ENCODE measurements at regions not wholly inside any gene's neighbourhood (a gene's known extent, or its start where the extent isn't known, plus 50 kb on each side); places are given as distances from the start of the nearest gene placed in this dataset.
A peak's percentile ranks its signal among the peaks of the same experiment; 100 is the strongest.
"Not testable (repeated sequence)": the region's sequence is repeated elsewhere in the genome, so short reads cannot be mapped to it uniquely, and the experiment has no call there.

DNA sequence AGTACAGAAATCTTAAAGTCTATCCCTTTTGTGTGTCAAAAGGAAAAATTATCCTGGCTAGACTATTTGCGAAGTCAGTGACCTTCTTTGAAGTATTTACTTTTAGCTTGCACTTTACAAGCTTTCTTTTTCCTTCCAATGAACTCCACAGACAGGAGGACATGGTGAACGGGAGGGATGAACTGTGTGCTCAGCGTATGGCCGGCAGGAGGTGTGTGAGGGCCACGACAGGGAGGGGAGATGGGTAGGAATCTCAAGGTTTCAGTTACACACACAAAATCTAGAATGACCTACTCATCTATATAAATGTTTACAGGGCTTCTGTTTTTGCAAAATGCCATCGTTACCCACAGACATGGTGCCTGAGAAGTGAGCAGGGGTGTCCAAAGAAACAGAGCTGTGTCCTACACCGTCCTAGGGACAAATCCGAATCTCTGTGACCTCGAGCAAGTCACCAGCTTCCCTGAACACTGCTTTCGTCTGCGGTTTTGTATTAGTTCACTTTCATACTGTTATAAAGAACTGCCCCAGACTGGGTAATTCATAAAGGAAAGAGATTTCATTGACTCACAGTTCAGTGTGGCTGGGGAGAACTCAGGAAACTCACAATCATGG, 537.2 kb downstream of the LIG4 start:
- no peak for DNase-seq (ENCODE audit: low read depth in 2 of 2)

DNA sequence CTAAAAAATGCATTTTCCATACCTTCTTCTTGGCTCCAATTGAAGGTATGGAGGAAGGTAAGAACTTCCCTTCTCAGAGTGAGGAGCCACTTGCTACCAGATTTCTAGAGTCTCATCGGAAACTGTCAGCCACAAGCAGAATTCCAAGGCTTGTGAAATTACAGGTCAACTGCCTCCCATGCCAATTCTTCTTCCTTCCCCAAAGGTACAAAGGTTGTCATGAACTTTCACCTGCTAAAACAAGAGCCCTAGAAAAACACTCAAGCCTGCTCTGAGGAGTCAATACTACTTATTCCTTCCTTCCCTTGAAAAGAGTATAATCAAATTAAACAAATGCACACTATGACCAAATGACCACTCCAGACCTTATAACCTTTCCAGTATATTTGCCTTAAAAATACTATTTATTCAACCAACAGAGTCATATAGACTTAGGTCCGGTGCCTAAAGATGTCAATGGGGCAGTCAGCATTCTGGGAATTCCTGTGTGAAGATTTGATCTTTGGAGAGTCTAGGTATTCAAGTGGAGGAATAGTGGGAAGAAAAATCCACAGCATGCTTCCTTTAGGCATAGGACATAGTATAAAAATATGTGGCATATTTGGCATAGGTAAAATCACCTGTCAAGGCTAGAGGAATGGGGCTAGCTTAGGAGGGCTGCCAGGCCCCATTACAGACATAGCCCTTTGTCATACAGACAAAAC, 539.3 kb downstream of the LIG4 start:
- DNase-seq (ENCODE audit: low read depth in 2 of 2), result no peak

DNA sequence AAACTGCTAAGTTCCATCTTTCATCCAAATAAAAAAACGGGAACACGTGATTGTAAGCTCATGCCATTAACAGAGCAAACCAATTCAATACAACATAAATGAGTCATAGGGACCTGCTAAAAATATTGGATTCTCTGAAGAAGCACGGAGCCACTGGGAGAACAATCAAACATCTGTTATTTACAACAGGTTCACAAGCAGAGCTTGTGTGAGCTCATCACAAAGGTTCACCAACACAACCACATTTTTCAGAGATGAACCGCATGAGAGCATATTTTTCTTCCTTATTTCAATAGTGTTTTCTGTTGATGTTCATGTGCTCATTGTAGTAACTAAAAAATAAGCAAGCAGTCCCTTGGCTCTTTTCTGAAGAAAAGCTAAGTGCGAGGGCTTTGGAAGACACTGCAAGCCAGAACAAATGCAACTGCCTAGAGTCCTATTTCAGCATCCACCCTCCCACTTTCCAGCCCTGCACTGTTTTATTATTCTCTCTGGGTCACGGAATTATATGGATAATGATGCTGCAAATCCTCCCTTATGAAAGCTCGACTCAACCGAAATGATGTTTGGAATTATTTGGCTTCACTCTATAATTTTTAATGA, 545.8 kb downstream of the LIG4 start:
- DNase-seq (ENCODE audit: low read depth in 2 of 2), result peak in 1 of 2 donors; percentile 59

DNA sequence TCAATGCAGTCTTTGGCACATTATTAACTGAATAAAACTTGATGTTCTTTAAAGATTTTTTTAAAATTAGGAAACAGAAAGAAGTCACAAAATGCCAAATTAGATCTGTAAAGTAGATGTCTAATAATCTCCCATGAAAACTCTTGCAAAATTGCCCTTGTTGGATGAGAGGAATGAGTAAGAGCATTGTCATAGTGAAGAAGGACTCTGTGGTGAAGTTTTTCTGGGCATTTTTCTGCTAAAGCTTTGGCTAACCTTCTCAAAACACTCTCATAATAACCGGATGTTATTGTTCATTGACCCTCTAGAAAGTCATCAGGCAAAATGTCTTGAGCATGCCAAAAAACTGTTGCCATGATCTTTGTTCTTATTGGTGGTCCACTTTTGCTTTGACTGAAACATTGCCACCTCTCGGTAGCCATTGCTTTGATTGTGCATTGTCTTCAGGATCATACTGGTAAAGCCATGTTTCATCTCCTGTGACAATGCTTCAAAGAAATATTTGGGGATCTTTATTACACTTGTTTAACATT, 549.3 kb downstream of the LIG4 start:
- DNase-seq (ENCODE audit: low read depth in 2 of 2), result peak in 1 of 2 donors; percentile 22

DNA sequence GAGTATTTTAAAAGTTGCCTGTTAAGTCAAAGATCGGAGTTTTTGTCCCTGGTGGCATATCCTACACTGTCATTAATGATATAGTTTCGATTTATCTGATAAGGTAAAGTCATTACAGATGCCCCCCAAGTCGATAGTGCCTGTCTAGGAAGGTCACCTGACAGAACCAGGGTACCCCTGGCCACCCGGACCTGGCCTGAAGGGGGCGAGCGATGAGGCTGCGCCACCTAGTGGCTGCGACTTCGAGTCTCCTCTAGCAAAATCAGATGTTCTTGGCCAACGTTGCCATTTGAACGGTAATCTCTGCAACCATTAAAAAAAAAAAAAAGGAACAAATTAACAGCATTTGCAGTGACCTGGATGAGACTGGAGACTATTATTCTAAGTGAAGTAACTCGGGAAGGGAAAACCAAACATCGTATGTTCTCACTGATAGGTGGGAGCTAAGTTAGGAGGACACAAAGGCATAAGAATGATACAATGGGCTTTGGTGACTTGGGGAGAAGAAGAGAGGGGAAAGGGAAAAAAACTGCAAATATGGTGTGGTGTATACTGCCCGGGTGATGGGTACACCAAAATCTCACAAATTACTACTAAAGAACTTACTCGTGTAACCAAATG, 565.1 kb downstream of the LIG4 start:
- peak; percentile 81 to 84 for DNase-seq (ENCODE audit: low read depth in 2 of 2)

DNA sequence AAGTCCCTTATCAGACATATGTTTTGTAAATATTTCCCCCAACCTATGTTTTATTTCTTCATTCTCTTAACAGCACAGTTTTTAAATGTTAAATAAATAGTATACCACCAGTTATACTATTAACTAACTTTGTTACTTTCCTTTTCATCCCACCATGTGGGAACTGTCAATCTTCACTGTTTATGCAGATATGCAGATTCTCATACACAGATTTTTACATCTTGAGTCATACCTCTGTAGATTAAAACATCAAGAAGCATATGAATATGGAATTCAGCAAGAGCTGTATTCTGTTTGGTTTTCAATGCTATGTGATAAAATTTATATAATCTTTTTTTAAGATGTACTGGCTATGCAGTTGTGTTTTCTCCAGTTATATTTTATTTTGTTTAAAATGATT, 566.3 kb downstream of the LIG4 start:
- peak in 1 of 2 donors; percentile 47 for DNase-seq (ENCODE audit: low read depth in 2 of 2)

DNA sequence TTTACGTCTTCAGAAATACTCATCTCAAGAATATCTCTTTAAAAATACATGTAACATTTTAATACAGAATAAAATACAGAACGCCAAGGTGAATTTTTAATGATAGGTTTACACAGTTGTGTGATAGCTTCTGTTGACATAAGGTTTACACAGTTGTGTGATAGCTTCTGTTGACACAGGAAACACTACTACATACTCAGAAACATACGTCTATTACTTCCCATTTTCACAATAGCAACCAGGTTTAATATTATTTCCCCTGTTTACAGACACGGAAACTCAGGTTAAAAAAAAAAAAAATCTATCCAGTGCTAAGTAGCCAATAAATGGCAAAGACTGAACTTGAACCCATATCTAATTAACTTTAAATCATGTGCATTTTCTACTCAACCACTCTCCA, 571.2 kb downstream of the LIG4 start:
- DNase-seq (ENCODE audit: low read depth in 2 of 2), result peak in 1 of 2 donors; percentile 51

DNA sequence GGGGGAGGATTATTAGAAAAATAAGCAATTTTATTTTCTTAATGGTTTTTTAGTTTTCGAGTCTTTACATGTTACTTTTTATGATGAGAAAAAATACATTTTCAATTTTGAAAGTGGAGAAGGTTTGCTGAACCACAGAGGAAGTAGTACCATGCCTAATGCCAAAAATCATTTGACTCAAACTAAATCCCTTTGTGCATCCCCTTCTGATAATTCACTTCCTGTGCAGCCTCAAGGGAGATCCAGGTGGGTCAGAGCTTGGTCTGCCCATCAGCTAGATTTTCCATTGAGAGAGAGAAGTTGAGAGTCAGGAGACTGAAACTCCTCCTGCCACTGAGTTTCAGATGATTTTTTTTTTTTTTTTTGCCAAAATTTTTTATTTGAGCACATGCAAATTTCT, 571.7 kb downstream of the LIG4 start:
- no peak for DNase-seq (ENCODE audit: low read depth in 2 of 2)

DNA sequence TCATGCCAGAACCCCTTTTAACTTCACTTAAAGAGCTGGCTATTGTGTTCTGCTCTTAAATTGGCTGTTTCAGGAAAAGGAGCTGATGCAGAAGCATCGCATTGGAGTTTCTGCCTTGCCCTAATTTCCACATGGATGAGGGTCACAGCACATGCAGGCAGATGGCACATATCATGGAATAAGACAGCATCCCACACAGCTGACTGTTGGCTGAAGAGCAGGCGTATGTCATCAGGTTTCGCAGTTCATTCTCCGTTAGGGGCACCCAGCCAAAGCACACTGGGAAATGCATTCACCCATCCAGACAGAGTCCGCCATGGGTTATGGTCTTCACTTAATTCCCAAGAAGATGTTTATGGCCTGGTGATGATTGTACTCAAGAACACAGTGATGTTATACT, 572.5 kb downstream of the LIG4 start:
- peak in 1 of 2 donors; percentile 16 for DNase-seq (ENCODE audit: low read depth in 2 of 2)

DNA sequence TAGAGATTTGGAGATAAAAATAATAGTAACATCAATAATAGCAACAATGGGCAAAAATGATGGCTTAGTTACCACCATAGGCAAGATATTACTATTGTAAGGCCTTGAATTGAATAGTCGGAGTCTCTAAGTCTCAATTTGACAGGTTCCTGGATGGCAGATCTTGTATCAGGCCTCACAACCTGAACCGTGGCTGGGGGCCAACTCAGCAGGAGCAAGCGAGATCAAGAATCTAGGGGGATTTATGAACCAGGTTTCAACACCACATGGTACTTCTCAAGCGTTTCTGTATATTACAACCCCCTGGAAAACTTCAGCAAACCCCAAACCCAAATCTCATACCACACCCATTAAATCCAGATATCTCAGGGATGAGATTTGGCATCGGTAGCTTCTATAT, 573.8 kb downstream of the LIG4 start:
- no peak for DNase-seq (ENCODE audit: low read depth in 2 of 2)

DNA sequence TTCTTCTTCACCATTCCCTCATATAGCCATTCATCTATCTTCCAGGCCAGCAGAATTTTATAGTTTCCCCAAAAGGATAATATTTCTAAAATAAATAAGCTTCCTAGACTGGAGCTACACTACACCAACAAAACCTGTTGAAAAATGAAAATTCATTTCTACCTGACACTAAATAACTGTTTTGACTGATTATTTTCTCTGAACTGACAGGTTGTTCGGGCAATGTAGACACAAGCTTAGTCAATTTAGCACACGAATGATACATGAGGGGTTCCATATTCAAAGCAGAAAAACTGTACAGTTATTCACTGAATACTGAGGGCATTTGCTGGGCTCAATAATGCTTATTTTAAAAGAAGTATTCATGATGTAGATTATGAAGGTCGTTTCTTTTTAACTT, 589.7 kb downstream of the LIG4 start:
- DNase-seq (ENCODE audit: low read depth in 2 of 2), result no peak

DNA sequence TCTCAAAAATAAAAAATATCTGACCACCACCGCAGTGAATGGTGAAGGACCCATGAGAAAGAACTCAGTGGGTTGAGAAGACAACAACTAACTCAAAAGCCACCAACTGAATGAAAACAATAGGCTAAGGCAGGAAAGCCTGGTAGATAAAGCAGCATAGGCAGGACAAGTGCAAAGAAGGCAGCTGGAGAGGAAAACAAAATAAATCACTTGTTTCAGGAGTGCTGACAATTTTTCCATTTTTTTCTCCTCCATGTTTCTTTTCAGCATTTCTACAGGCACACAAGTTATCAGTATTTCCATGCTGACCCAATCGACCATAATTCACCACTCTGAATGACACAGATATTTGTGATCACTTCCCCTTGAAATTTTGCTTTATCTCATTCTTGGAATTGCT, 597.8 kb downstream of the LIG4 start:
- peak; percentile 2 to 49 for DNase-seq (ENCODE audit: low read depth in 2 of 2)

DNA sequence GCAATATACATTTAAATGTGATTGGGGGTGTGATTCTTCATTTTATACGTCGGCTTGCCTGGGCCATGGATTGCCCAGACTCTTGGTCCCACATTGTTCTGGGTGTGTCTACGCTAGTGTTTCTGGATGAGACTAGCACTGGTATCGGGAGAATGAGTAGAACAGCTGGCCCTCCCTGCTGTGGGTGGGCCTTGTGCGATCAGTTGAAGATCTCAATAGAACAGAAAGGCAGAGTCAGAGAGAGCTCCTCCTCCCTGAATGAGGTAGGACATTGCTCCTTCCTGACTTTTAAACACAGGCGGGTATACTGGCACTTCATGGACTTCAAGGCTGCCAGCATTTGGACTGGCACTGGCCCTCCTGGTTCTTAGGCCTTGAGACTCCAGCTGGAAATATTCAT, 603.0 kb downstream of the LIG4 start:
- no peak for DNase-seq (ENCODE audit: low read depth in 2 of 2)

DNA sequence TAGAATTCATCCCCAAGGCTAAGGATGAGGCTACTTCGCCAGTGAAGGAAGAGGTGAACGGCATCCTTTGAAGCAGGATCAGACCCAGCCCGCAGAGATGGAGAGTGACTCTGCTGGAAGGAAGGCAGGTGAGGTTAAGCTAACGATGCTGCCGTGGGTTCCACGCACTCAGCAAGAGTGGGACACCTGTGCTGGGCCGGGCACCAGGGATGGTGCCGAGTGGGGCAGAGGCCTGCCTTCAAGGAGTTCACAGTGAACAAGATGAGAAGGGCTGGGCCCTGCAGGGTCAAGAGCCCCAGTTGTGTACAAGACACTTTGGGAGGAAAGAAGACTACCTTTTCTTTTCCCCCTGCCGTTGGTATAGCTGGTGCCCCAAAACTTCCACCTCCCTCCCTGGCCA, 606.6 kb downstream of the LIG4 start:
- no peak for DNase-seq (ENCODE audit: low read depth in 2 of 2)

DNA sequence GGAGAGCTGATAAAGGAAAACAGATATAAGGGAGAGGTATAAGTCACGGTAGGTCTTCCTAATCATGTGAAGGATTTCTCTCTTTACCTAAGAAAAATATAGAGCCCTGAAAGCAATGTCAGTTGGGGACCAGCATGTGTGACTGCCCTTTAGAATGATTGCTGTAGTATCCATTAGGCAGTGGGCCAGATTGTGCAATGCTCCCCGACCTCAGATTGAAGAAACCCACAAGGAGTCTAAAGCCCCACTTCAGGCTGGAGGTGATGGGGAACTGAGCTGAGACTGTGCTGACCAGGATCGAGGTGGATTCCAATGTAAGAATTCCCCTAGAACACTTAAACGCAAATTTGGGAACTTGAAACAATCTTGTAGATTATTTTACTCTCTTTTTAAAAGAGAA, 614.4 kb downstream of the LIG4 start:
- DNase-seq (ENCODE audit: low read depth in 2 of 2), result no peak

DNA sequence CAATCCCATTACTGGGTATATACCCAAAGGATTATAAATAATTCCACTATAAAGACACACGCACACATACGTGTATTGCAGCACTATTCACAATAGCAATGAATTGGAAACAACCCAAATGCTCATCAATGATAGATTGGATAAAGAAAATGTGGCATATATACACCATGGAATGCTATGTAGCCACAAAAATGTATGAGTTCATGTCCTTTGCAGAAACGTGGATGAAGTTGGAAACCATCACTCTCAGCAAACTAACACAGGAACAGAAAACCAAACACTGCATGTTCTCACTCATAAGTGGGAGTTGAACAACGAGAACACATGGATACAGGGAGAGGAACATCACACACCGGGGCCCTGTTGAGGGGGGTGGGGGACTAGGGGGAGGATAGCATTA, 619.0 kb downstream of the LIG4 start:
- not testable (repeated sequence) for DNase-seq (ENCODE audit: low read depth in 2 of 2)

DNA sequence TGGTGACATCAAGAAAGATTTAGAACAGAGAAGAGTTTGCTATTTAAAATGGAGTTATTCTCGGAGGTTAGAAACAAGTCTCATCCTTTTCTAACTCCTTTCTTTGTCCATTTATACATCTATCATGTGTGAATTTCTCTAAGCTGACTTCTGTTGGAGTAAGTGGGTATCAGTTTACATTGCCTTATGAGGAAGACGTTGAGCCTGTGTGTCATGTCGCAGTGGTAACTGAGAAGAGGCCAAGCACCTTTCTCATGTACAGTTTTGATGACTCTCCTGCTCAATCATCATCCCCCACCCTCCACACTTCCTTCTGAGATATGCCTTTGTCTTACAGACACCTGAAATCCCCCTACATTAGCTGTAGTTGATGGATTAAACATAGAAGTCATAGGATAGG, 624.8 kb downstream of the LIG4 start:
- no peak for DNase-seq (ENCODE audit: low read depth in 2 of 2)

DNA sequence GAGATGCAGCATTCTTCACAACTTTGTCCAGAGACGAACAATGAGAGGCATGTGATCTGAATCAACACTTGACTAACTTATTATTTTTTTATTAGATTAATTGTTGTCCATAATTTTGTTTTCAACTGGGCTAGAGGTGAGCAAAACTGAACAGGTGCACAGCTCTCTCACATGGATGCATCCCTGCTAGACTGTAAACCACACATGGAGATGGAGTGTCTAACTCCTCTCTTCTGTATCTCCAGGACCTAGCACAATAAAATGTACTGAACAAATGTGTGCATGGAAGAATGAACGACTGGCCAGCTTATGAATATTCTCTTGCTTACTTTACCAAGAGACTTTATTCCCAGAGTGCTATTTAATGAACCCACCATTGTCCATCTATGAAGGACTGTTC, 627.7 kb downstream of the LIG4 start:
- DNase-seq (ENCODE audit: low read depth in 2 of 2), result no peak

DNA sequence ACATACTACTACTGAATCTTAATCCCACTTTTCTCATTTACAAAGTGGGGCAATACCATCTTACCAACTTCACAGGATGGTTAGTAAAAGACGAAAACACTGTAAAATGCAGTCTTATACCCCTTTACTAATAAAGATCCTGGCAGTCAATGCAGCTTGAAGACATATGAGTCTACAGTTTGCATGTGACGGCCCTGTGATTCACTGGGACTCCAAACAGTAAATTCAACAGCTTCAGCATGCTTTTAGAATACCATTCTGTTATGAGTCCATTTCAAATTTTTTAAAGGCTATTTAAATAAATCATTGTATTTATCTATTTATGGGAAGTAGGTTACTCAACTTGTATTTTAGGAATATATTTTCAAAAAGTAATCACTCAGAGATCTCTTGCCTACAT, 629.1 kb downstream of the LIG4 start:
- DNase-seq (ENCODE audit: low read depth in 2 of 2), result peak in 1 of 2 donors; percentile 58

DNA sequence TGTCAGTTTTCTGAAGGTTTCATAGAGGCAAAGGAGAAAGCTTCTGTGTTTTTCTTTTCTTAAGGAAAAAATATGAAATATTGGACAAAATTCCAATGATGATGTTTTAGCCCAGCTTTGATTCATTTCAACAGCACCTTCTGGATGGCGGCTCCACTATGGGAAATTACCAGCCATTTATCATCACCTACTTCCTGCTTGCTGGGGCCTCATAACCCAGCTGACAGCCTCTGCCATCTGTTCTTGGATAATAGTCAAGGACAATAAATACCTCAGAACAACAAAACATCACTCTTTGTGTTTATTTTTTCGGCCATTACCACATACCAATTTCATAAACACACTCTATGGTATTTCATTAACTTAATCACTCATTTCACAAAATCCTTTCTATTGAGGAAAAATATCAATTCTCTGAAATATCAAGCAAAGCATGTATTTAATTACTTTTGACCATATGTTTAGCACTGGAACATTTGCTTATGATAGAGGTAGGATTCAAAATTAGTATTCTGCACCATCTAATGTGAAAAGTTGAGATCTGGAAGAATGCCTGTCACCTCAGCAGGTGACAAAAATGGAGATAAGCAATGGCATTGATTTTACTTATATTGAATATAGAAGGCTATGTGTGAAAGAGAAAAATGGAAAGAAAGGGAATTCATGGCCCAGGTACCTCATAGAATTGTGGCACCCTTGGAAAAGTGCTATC, 629.7 kb downstream of the LIG4 start:
- DNase-seq (ENCODE audit: low read depth in 2 of 2), result peak; percentile 58 to 92

DNA sequence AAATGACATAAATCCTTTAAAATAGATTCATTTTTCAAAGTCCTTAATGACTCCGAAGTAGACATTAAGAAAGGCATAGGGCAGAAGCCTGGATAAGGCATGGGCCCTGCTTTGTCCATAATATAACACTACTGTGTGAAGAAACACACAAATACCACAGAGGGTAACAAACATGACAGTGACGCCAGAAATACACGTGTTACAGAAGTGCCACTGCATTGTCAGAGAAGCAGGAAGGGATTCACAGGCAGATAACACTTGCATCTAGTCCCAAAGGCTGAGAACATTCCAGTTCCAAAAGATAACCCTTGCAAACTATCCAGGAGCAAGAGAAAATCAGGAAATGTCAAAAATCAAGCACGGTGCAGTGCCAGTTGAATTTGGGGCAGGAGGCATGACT, 633.2 kb downstream of the LIG4 start:
- peak in 1 of 2 donors; percentile 10 for DNase-seq (ENCODE audit: low read depth in 2 of 2)

Measured in lung microvascular endothelial cell (primary cell).